Adrenal gland (tissue), 5 donors: ENCODE measurements at regions not wholly inside any gene's neighbourhood (a gene's known extent, or its start where the extent isn't known, plus 50 kb on each side); places are given as distances from the start of the nearest gene placed in this dataset.

Experiments
- CTCF ChIP-seq, 6 experiments: fragments of 450-650 bp in 4 of 6; fragments of 200-600 bp in 2 of 6; sonication (generic) in 1 of 6; IDR thresholded peaks; 1 replicate in 5 of 6; 2 replicates in 1 of 6; pipeline versions ENCODE4 v1.5.1 to v1.8.0; 2016 to 2021; ENCODE audit warnings: antibody characterized with exemption in 6 of 6, mild to moderate bottlenecking in 2 of 6, moderate library complexity in 1 of 6
- POLR2A ChIP-seq, 2 donors: fragments of 450-650 bp; IDR thresholded peaks; one replicate each; pipeline ENCODE4 v1.6.1; 2017; ENCODE audit warnings: antibody characterized with exemption in 2 of 2, mild to moderate bottlenecking in 2 of 2, moderate library complexity in 1 of 2
- donor health status: DM: no; HTN: no; CAD: no.

GRCh38 chr2:193556766-193557470 is 1362.2 kb upstream of the TMEFF2 start:
- no peak for TF ChIP-seq CTCF (IDR thresholded peaks at IDR 0.05)
- TF ChIP-seq POLR2A (IDR thresholded peaks at IDR 0.05): no peak
